ENCODE measurements at regions not wholly inside any gene's neighbourhood (a gene's known extent, or its start where the extent isn't known, plus 50 kb on each side); places are given as distances from the start of the nearest gene placed in this dataset.

DNA sequence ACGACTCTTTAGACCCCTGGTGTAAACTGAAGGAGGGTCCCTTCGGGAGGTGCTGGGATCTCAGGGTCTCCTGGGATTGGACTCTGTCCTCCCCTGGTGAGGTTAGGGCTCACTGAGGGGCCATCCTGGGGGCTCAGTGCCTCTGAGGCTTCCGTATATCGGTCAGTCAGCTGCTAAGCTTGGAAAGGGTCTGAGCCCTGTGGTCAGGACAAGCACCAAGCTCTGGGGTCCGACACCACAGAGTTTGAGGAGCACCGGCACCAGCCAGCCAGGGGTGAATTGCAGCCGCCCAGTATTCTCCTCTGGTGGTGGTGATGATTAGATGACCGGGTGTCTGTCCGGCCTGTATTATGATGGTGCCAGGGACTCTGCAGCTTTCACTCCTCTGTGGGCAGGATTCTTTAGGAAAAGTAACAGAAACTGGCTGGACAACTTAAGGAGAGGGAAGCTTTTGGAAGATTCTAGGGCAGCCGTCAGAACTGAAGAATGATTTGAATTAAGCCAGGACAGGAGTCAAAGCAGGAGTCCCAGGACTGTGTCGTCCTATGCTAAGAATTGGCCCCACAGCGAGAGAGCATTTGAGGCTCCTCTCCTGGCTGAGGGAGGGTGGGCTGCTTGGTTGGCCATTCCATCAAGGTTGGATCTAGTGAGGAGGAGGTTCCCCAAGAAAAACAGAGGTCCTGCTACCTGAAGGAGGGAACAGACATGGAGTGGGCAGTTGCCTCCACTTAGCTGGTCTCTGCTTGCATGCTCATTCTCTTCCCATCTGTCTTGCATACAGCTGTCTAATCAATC is 158.6 kb upstream of the HS6ST1 start:
- no peaks in the 10 kb centered on the region for H3K4me1 ChIP-seq (ENCODE audit: control insufficient read depth, insufficient read depth, low read length, poor library complexity, severe bottlenecking)
- no peaks in the 10 kb centered on the region for H3K9me3 ChIP-seq (ENCODE audit: control insufficient read depth, low read length)
- no peaks in the 10 kb centered on the region for H3K36me3 ChIP-seq (ENCODE audit: control insufficient read depth, insufficient read depth, low read length)
- H3K27ac ChIP-seq (ENCODE audit: low read depth, low read length, severe bottlenecking): no peak overlapping the region
- H3K4me3 ChIP-seq (ENCODE audit: extremely low read depth, insufficient read depth, low read length, poor library complexity, severe bottlenecking): no peak overlapping the region
- WGBS, 2 experiments (ENCODE audit: insufficient coverage in 2 of 2): 87 to 91% methylated on average over 11 to 12 of the region's 12 CpGs

DNA sequence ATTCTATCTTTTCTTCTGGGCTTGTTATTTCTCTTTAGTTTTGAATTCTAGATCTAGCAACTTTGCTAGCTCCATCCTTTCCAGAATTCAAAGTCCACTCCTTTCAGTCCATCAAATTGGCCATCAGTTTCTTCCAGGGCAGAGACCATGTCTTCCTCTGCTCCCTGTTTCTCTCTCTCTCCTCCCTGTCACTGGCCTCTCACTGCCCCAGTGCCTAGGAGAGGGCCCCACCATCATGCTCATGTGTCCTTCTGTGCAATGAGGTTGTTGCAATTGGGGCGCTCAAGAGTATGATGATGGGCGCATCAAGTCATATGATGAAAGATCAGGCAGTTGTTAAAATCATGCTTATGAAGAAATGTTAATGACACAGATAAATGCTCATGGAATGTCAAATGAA is 159.2 kb upstream of the HS6ST1 start:
- 100% methylated on average over 1 to 2 of the region's 2 CpGs for WGBS, 2 experiments (ENCODE audit: insufficient coverage in 2 of 2)
- no peaks in the 10 kb centered on the region for H3K9me3 ChIP-seq (ENCODE audit: control insufficient read depth, low read length)

DNA sequence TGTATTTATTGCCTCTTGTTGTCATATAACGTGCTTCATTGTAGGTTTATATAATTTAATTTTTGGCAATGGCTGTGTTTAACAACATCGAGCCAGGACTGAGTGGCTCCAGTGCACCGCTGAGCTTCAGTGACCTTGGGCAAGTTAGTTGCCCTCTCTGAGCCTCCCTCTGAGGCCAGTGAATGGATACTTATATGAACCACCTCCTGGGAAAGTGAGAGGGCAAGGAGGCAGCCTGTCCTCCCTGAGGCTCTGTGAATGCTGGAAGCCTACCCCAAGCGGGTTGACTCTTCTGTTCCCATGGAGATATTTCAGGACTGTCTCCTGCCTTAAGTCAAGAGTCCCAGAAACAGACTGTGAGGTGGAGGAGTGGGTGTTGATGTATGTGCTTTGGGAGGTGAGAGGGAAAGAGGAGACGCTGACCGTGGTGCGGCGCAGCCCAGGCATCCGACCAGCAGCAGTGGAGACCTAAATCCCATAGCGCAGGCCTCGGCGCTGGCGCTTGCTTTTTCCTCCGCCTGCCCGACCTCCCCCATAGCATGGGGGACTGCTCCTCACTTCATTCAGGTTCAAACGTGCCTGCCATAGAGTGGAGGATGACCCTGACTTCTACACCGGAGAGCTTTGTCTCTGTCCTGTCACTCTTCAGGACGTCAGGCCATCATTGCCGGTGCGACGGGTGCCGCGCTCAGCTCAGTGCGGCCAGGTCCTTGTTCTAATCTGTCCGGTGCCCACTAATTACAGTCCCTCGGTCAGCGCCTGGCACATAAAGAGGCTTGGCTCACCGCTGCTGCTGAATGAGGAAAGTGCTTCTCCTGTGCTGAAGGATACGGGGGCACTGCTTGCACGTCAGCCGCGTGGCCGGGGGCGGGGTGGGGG is 167.3 kb upstream of the HS6ST1 start:
- WGBS, 2 experiments (ENCODE audit: insufficient coverage in 2 of 2): 96% methylated on average over 28 to 31 of the region's 34 CpGs
- Histone ChIP-seq H3K4me3 (ENCODE audit: extremely low read depth, insufficient read depth, low read length, poor library complexity, severe bottlenecking) (no peak overlapping the region), H3K27ac (ENCODE audit: low read depth, low read length, severe bottlenecking) (no peak overlapping the region), H3K9me3 (ENCODE audit: control insufficient read depth, low read length) (no peaks in the 10 kb centered on the region), H3K36me3 (ENCODE audit: control insufficient read depth, insufficient read depth, low read length) (no peaks in the 10 kb centered on the region), H3K4me1 (ENCODE audit: control insufficient read depth, insufficient read depth, low read length, poor library complexity, severe bottlenecking) (peaks cover 17% of the 10 kb centered on the region)

More for the DNA sequence above, 159.2 kb upstream of the HS6ST1 start:
- H3K4me3 ChIP-seq (ENCODE audit: extremely low read depth, insufficient read depth, low read length, poor library complexity, severe bottlenecking): no peak overlapping the region
- no peak overlapping the region for H3K27ac ChIP-seq (ENCODE audit: low read depth, low read length, severe bottlenecking)
- no peaks in the 10 kb centered on the region for H3K4me1 ChIP-seq (ENCODE audit: control insufficient read depth, insufficient read depth, low read length, poor library complexity, severe bottlenecking)
- H3K36me3 ChIP-seq (ENCODE audit: control insufficient read depth, insufficient read depth, low read length): no peaks in the 10 kb centered on the region

DNA sequence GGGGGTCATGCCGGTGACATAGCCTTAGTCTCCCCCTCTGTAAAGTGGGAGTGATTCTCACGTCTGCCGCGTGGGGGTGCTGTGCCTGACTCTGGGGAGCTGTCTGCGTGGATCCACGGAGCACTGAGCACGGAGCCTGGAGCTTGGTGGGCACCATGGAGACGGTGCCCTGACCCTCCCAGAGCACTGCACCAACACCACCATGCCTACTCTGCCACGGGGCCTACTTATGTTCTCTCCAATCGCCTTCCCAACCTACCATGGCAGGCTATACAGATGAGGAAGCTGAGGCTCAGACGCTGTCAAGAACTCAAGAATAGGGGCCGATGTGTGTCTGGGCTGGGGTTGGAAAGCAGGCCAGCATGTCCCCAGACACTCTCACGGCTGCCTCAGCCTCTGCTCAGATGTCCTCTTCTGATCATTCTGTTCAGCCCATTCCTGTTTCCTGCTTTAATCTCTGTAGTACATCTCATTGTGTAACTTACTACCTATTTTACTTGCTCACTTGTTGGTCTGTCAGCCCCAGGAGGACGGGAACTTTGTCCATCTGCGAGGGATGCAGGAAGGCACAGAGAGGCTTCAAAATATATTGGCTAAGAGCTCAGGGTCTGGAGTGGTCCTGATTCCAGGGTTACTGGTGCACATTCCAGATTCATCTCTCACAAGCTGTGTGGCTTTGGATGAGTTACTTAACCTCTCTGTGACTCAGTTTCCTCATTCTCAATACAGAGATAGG is 168.1 kb upstream of the HS6ST1 start:
- Histone ChIP-seq H3K36me3 (ENCODE audit: control insufficient read depth, insufficient read depth, low read length) (no peaks in the 10 kb centered on the region), H3K27ac (ENCODE audit: low read depth, low read length, severe bottlenecking) (no peak overlapping the region)
- 92 to 93% methylated on average over 11 to 13 of the region's 15 CpGs for WGBS, 2 experiments (ENCODE audit: insufficient coverage in 2 of 2)

DNA sequence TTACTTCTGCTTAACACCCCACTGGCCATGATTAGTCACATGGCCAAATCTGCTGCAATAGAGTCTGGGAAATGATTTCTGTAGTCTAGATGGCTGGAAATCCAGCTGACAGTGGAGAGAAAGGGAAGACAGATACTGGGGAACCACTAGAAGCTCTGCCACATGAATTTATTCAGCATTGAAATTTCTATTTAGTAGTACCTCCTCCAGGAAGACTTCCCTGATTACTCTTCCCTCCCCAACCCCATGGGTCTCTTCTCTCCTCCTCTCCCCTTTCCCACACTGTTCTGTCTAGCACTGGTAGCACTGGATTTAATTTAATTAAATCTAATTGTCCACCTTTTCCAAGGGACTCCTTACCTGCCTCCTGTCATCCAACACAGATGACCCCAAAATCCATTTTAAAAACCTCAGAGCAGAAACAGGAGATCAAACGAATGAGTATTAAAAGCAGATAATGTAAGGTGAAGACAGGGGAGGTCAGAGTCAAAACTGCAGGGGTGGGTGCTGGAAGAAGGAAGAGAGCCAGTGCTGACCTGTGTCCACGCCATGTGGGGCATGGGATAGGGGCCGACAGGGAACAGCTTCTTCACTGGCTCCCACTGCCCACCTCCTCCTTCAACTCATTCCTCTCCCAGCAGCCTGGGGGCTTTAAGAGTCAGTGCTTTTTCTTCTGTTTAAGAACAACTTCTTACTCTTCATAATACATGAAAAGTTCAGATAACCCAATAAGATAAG is 169.2 kb upstream of the HS6ST1 start:
- Histone ChIP-seq H3K36me3 (ENCODE audit: control insufficient read depth, insufficient read depth, low read length) (no peaks in the 10 kb centered on the region), H3K27ac (ENCODE audit: low read depth, low read length, severe bottlenecking) (no peak overlapping the region), H3K4me1 (ENCODE audit: control insufficient read depth, insufficient read depth, low read length, poor library complexity, severe bottlenecking) (peaks cover 17% of the 10 kb centered on the region), H3K9me3 (ENCODE audit: control insufficient read depth, low read length) (no peaks in the 10 kb centered on the region), H3K4me3 (ENCODE audit: extremely low read depth, insufficient read depth, low read length, poor library complexity, severe bottlenecking) (no peak overlapping the region)
- 80 to 83% methylated on average over 1 of the region's 3 CpGs for WGBS, 2 experiments (ENCODE audit: insufficient coverage in 2 of 2)

More for the DNA sequence above, 168.1 kb upstream of the HS6ST1 start:
- Histone ChIP-seq H3K9me3 (ENCODE audit: control insufficient read depth, low read length) (no peaks in the 10 kb centered on the region), H3K4me3 (ENCODE audit: extremely low read depth, insufficient read depth, low read length, poor library complexity, severe bottlenecking) (no peak overlapping the region), H3K4me1 (ENCODE audit: control insufficient read depth, insufficient read depth, low read length, poor library complexity, severe bottlenecking) (peaks cover 17% of the 10 kb centered on the region)

DNA sequence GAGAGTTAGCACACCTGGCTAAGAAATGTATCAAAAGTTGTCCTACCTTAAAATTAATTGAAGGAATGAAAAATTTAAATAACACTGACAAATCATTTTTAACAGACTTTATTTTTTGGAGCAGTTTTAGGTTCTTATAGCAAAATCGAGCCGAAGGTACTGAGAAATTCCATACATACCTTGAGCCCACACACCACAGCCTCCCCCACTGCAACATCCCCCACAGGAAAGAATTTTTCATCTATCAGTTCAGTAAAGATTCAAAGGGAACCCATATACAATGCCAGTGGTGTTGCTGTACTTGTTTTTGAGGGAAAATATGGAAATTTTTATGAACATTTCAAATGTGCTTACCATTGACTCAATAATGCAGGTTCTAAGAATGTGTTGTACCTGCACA is 169.8 kb upstream of the HS6ST1 start:
- Histone ChIP-seq H3K4me3 (ENCODE audit: extremely low read depth, insufficient read depth, low read length, poor library complexity, severe bottlenecking) (no peak overlapping the region), H3K27ac (ENCODE audit: low read depth, low read length, severe bottlenecking) (no peak overlapping the region), H3K4me1 (ENCODE audit: control insufficient read depth, insufficient read depth, low read length, poor library complexity, severe bottlenecking) (peaks cover 17% of the 10 kb centered on the region), H3K36me3 (ENCODE audit: control insufficient read depth, insufficient read depth, low read length) (no peaks in the 10 kb centered on the region), H3K9me3 (ENCODE audit: control insufficient read depth, low read length) (no peaks in the 10 kb centered on the region)
- no CpG with 5 or more reads among the region's 2 CpGs for WGBS, 2 experiments (ENCODE audit: insufficient coverage in 2 of 2)

DNA sequence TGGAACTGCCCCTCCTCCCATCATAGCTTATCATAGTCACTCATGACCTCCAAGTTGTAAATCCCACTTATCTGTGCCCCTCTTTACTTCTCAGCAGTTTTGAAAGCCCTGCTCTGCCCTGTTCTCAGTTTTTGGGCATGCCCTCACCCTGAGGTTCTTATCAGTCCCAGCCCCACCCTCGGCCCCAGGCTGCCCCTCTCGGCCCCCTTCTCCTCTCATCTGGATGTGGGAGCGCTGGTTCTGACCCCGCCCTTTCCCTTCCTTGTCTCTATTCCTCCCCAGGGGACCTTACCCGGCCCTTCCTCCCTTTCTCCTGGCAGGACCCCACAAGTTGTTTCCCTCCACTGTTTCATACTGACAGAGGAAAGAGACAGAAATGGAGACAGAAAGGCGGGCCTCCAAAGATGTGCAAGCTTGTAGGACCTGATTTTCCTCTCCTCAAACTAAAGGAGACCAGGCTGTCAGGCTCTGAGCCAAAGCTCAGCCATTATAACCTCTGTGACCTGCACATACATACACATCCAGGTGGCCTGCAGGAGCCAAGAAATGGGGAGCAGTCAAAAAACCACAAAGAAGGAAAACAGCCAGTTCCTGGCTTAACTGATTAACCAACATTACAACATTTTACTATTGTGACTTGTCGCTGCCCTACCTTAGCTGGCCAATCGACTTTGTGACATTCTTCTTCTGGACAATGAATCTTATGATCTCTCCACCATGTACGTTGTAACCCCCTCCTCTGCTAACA is 171.0 kb upstream of the HS6ST1 start:
- Histone ChIP-seq H3K36me3 (ENCODE audit: control insufficient read depth, insufficient read depth, low read length) (no peaks in the 10 kb centered on the region), H3K4me1 (ENCODE audit: control insufficient read depth, insufficient read depth, low read length, poor library complexity, severe bottlenecking) (peaks cover 17% of the 10 kb centered on the region), H3K4me3 (ENCODE audit: extremely low read depth, insufficient read depth, low read length, poor library complexity, severe bottlenecking) (no peak overlapping the region), H3K9me3 (ENCODE audit: control insufficient read depth, low read length) (no peaks in the 10 kb centered on the region), H3K27ac (ENCODE audit: low read depth, low read length, severe bottlenecking) (no peak overlapping the region)
- 49 to 55% methylated on average over 7 of the region's 9 CpGs for WGBS, 2 experiments (ENCODE audit: insufficient coverage in 2 of 2)

DNA sequence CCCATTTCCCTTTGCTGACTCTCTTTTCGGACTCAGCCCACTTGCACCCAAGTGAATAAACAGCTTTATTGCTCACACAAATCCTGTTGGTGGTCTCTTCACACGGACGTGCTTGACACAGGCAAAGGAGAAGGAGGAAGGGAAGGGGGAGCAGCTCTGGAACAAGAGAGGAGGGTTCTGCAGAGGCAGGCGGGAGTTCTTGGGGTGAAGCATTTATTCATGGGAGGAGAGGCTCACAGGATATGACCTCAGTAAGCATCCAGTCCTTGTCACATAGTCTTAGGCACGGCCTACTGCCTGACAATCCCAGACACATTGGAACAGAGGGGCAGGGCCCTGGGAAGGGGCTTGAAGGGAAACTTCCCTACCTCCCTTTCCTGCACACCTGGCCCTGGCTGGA is 171.7 kb upstream of the HS6ST1 start:
- H3K9me3 ChIP-seq (ENCODE audit: control insufficient read depth, low read length): no peaks in the 10 kb centered on the region
- no peak overlapping the region for H3K27ac ChIP-seq (ENCODE audit: low read depth, low read length, severe bottlenecking)
- no peaks in the 10 kb centered on the region for H3K36me3 ChIP-seq (ENCODE audit: control insufficient read depth, insufficient read depth, low read length)
- WGBS, 2 experiments (ENCODE audit: insufficient coverage in 2 of 2): 80 to 100% methylated on average over 2 to 4 of the region's 5 CpGs
- no peak overlapping the region for H3K4me3 ChIP-seq (ENCODE audit: extremely low read depth, insufficient read depth, low read length, poor library complexity, severe bottlenecking)
- H3K4me1 ChIP-seq (ENCODE audit: control insufficient read depth, insufficient read depth, low read length, poor library complexity, severe bottlenecking): peaks cover 17% of the 10 kb centered on the region

DNA sequence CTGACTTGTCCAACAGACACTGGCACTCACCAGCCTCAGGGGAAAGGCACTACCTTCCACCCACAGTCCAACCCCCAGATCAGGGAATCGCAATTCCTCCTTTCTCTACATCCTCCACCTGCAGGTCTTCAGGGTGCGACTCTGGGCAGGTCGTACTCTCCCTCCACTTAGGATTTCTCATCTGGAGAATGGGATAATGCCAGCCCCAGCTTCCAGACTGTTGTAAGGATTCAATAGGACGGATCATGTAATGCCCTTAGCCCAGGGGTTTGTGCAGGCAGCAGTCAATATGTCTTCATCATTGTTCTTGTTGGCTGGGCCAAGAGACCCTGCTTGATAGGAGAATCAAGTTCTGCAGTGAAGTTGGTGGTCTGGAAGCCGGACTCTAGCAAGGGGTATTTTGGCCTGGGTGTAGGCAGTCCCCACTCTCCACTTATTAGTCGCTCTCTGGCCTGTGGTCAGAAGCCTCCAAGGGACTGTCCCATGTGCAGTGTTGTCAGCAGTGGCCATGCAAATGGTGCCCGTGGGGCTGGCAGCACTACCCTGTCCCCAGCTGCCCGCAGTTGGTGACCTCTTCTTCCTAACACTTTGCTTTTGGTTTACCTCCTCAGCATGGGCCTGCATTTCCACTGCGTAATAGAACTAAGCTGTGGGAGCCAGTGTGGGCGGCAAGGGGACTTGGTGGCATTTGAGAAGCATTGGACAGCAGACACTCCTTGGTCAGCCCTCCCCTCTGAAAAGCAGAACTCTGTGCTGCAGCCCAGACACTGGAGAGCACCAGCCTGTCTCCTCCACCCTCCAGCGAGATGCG is 172.4 kb upstream of the HS6ST1 start:
- 81 to 91% methylated on average over 9 to 11 of the region's 12 CpGs for WGBS, 2 experiments (ENCODE audit: insufficient coverage in 2 of 2)
- Histone ChIP-seq H3K9me3 (ENCODE audit: control insufficient read depth, low read length) (no peaks in the 10 kb centered on the region), H3K4me3 (ENCODE audit: extremely low read depth, insufficient read depth, low read length, poor library complexity, severe bottlenecking) (no peak overlapping the region), H3K36me3 (ENCODE audit: control insufficient read depth, insufficient read depth, low read length) (no peaks in the 10 kb centered on the region), H3K27ac (ENCODE audit: low read depth, low read length, severe bottlenecking) (no peak overlapping the region), H3K4me1 (ENCODE audit: control insufficient read depth, insufficient read depth, low read length, poor library complexity, severe bottlenecking) (peaks cover 17% of the 10 kb centered on the region)
